AG04450 (cell line): ENCODE measurements at regions not wholly inside any gene's neighbourhood (a gene's known extent, or its start where the extent isn't known, plus 50 kb on each side); places are given as distances from the start of the nearest gene placed in this dataset.

Experiments used
- CTCF ChIA-PET: fragments of 300-600, 350-600 bp; formaldehyde crosslinking; extraction: SDS; loops from one replicate; lab custom pipeline; 2022; ENCODE audit warnings: antibody characterized with exemption, inconsistent platforms; lab: Charles Lee
- POLR2A ChIA-PET: fragments of 350-600 bp; formaldehyde crosslinking; extraction: SDS; loops from one replicate; lab custom pipeline; 2021; ENCODE audit warnings: antibody characterized with exemption, inconsistent platforms; lab: Yijun Ruan, JAX
- DNase-seq: peaks from one replicate; pipeline ENCODE4 v3.0.0-alpha.2; 2011; ENCODE audit warnings: low read depth, low spot score
- H3K27ac ChIP-seq: one replicate; pipeline ENCODE4 v1.5.1; 2012; ENCODE audit warnings: low read depth, low read length, control low read depth
- H3K27me3 ChIP-seq: one replicate; pipeline ENCODE4 v1.6.0; 2012; ENCODE audit warnings: low read length; ENCODE audit not compliant: control insufficient read depth, insufficient read depth
- H3K4me3 ChIP-seq: 2 replicates; pipeline ENCODE4 v1.5.1; 2011; ENCODE audit warnings: mild to moderate bottlenecking, low read depth, low read length, control low read depth
- H3K9me3 ChIP-seq: 2 replicates; pipeline ENCODE4 v1.5.1; 2012; ENCODE audit warnings: low read length; ENCODE audit not compliant: control insufficient read depth, insufficient read depth
- CTCF ChIP-seq: IDR thresholded peaks from 2 replicates; pipeline ENCODE4 v1.5.1; 2011; ENCODE audit warnings: low read depth, low read length, control low read depth, inconsistent platforms

- Histone ChIP-seq H3K4me3 (no peak overlapping the region), H3K9me3 (no peaks in the 10 kb centered on the region), H3K27me3 (no peaks in the 10 kb centered on the region), H3K27ac (no peak overlapping the region)
- CTCF ChIA-PET, result no interaction called here
- no peak for DNase-seq
- POLR2A ChIA-PET, result no interaction called here
- no peak for TF ChIP-seq CTCF
These were observed 196.6 kb downstream of the PMAIP1 start for GRCh38 chr18:60096428-60096827.

GRCh38 chr18:60092073-60092472 is 192.3 kb downstream of the PMAIP1 start:
- no peaks in the 10 kb centered on the region for H3K27me3 ChIP-seq
- DNase-seq, result no peak
- no peak overlapping the region for H3K4me3 ChIP-seq
- ChIA-PET POLR2A (no interaction called here), CTCF (interaction anchor here (0.7 kb wide), 1 partner anchor 237 kb away, joined by 3 read pairs; no protein-coding TSS in a partner anchor)
- no peak for TF ChIP-seq CTCF
- H3K27ac ChIP-seq, result no peak overlapping the region
- H3K9me3 ChIP-seq, result no peaks in the 10 kb centered on the region

GRCh38 chr18:60090170-60090569 is 190.4 kb downstream of the PMAIP1 start:
- H3K9me3 ChIP-seq, result no peaks in the 10 kb centered on the region
- no peak overlapping the region for H3K4me3 ChIP-seq
- DNase-seq, result no peak
- POLR2A ChIA-PET, result no interaction called here
- peak; percentile 16; the same call in 1 of the 2 replicates for TF ChIP-seq CTCF
- no peaks in the 10 kb centered on the region for H3K27me3 ChIP-seq
- no peak overlapping the region for H3K27ac ChIP-seq
- CTCF ChIA-PET, result no interaction called here

GRCh38 chr18:60082790-60083189 is 183.0 kb downstream of the PMAIP1 start:
- no peak for TF ChIP-seq CTCF
- H3K27me3 ChIP-seq, result no peaks in the 10 kb centered on the region
- no peak for DNase-seq
- ChIA-PET POLR2A (no interaction called here), CTCF (no interaction called here)
- H3K4me3 ChIP-seq, result no peak overlapping the region
- no peak overlapping the region for H3K27ac ChIP-seq
- H3K9me3 ChIP-seq, result no peaks in the 10 kb centered on the region

GRCh38 chr18:60082282-60082681 is 182.5 kb downstream of the PMAIP1 start:
- CTCF ChIA-PET, result no interaction called here
- POLR2A ChIA-PET, result no interaction called here
- H3K27me3 ChIP-seq, result no peaks in the 10 kb centered on the region

More at GRCh38 chr18:60082282-60082681, 182.5 kb downstream of the PMAIP1 start:
- Histone ChIP-seq H3K27ac (no peak overlapping the region), H3K9me3 (no peaks in the 10 kb centered on the region), H3K4me3 (no peak overlapping the region)
- no peak for TF ChIP-seq CTCF
- DNase-seq, result no peak
